Activated T-helper 1 cell treated with anti-CD3 and anti-CD28 coated beads, Interleukin-12 subunit alpha, Interleukin-12 subunit beta, Interleukin-2, Interleukin-4 antibody, amounts not matched to agents 30 ng/mL and 10 ng/mL and 1 ng/mL, durations not matched to agents 14 hours and 24 hours and 36 hours (primary cell): ENCODE measurements at regions not wholly inside any gene's neighbourhood (a gene's known extent, or its start where the extent isn't known, plus 50 kb on each side); places are given as distances from the start of the nearest gene placed in this dataset.
"Not testable (repeated sequence)": the region's sequence is repeated elsewhere in the genome, so short reads cannot be mapped to it uniquely, and the experiment has no call there.

Experiments
- DNase-seq: peaks from one replicate; pipeline ENCODE4 v3.0.0; 2021; ENCODE audit warnings: low spot score
- H3K27ac Mint-ChIP-seq: one replicate; pipeline ENCODE4 v1.8.0; 2021; ENCODE audit warnings: mild to moderate bottlenecking, mixed read lengths
- H3K27me3 Mint-ChIP-seq: one replicate; pipeline ENCODE4 v1.8.0; 2022; ENCODE audit warnings: mild to moderate bottlenecking, moderate library complexity, mixed read lengths; ENCODE audit not compliant: insufficient read depth
- H3K36me3 Mint-ChIP-seq: one replicate; pipeline ENCODE4 v1.8.0; 2021; ENCODE audit warnings: low read depth, mixed read lengths
- H3K4me1 Mint-ChIP-seq: one replicate; pipeline ENCODE4 v1.8.0; 2021; ENCODE audit warnings: low read depth, mixed read lengths
- H3K4me3 Mint-ChIP-seq: one replicate; pipeline ENCODE4 v1.8.0; 2021; ENCODE audit warnings: mild to moderate bottlenecking, moderate library complexity, mixed read lengths
- H3K9me3 Mint-ChIP-seq: one replicate; pipeline ENCODE4 v1.8.0; 2021; ENCODE audit warnings: mixed read lengths
- intact Hi-C: fragments of 100-400 bp; cut with micrococcal nuclease; formaldehyde crosslinking; loops from one replicate; pipeline ENCODE4 v1.15.1; 2024

DNA sequence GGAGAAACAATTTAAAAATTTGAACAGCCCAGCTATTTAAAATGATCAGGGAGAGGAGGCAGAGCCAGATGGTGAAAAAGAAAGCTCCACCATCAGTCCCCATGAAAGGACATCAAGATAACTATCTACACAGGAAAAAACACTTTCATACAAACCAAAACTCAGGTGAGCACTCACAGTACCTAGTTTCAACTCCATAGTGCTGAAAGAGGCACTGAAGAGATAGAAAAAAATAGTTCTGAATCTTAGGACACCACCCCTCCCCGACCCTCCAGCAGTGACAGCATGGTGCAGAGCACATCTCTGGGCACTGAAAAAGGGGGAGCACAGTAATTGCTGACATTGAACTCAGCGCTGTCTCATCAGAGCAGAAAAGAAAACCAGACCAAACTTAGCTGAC is 732.9 kb downstream of the CETN3 start:
- Mint-ChIP-seq H3K27ac (no peak overlapping the region), H3K36me3 (no peaks in the 10 kb centered on the region), H3K4me1 (no peaks in the 10 kb centered on the region), H3K9me3 (no peaks in the 10 kb centered on the region), H3K4me3 (no peak overlapping the region), H3K27me3 (no peaks in the 10 kb centered on the region)
- DNase-seq: no peak
- intact Hi-C loops: no loop called here

- Mint-ChIP-seq H3K4me3 (no peak overlapping the region), H3K4me1 (no peaks in the 10 kb centered on the region), H3K9me3 (no peaks in the 10 kb centered on the region), H3K27ac (no peak overlapping the region), H3K36me3 (no peaks in the 10 kb centered on the region), H3K27me3 (no peaks in the 10 kb centered on the region)
- DNase-seq: no peak
- intact Hi-C loops: no loop called here
These were observed 736.5 kb downstream of the CETN3 start for GRCh38 chr5:89673019-89673418.

GRCh38 chr5:89668821-89669220 is 740.7 kb downstream of the CETN3 start:
- Mint-ChIP-seq H3K27me3 (no peaks in the 10 kb centered on the region), H3K4me1 (no peaks in the 10 kb centered on the region), H3K9me3 (no peaks in the 10 kb centered on the region), H3K36me3 (no peaks in the 10 kb centered on the region), H3K27ac (no peak overlapping the region), H3K4me3 (no peak overlapping the region)
- intact Hi-C loops: no loop called here
- DNase-seq: no peak

- intact Hi-C loops: no loop called here
- no peak overlapping the region for H3K27ac Mint-ChIP-seq
These were observed 747.1 kb downstream of the CETN3 start for GRCh38 chr5:89662499-89662898.

DNA sequence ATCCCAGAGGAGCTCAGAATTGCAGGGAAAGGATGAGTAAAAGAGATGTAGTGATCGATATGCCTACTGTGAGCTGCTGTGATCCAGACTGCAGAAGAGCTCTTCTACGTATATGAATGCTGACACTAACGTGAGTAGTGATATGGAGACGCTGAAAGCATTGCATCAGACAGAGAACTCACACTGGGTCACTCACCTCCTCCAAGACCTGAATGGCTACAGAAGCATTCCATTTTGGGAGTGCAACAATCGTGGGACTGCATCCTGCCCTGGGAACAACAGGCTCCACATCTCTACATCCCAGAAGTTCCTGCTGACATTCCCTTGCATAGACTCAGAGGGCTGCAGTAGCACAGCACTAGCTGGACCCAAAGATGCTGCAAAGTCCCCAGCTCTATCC is 755.9 kb upstream of the MEF2C start:
- Mint-ChIP-seq H3K36me3 (no peaks in the 10 kb centered on the region), H3K9me3 (peaks cover 11% of the 10 kb centered on the region), H3K27ac (no peak overlapping the region), H3K4me3 (no peak overlapping the region), H3K27me3 (no peaks in the 10 kb centered on the region), H3K4me1 (no peaks in the 10 kb centered on the region)
- DNase-seq: no peak
- intact Hi-C loops: no loop called here

More at GRCh38 chr5:89662499-89662898, 747.1 kb downstream of the CETN3 start:
- Mint-ChIP-seq H3K27me3 (no peaks in the 10 kb centered on the region), H3K36me3 (no peaks in the 10 kb centered on the region), H3K9me3 (no peaks in the 10 kb centered on the region), H3K4me3 (no peak overlapping the region), H3K4me1 (no peaks in the 10 kb centered on the region)
- no peak for DNase-seq

GRCh38 chr5:89634176-89634575 is 751.2 kb upstream of the MEF2C start:
- H3K27ac Mint-ChIP-seq, intact Hi-C loops, H3K4me1 Mint-ChIP-seq, H3K4me3 Mint-ChIP-seq, H3K27me3 Mint-ChIP-seq, H3K36me3 Mint-ChIP-seq, DNase-seq: not testable (repeated sequence)
- H3K9me3 Mint-ChIP-seq: peaks cover 23% of the 10 kb centered on the region

GRCh38 chr5:89630064-89630463 is 747.1 kb upstream of the MEF2C start:
- H3K4me1 Mint-ChIP-seq, H3K4me3 Mint-ChIP-seq, DNase-seq, H3K36me3 Mint-ChIP-seq, H3K27ac Mint-ChIP-seq, intact Hi-C loops, H3K27me3 Mint-ChIP-seq: not testable (repeated sequence)
- peaks cover 27% of the 10 kb centered on the region for H3K9me3 Mint-ChIP-seq

- intact Hi-C loops: no loop called here
- Mint-ChIP-seq H3K9me3 (peaks cover 21% of the 10 kb centered on the region), H3K4me1 (no peaks in the 10 kb centered on the region), H3K27me3 (no peaks in the 10 kb centered on the region), H3K27ac (no peak overlapping the region), H3K4me3 (no peak overlapping the region), H3K36me3 (no peaks in the 10 kb centered on the region)
- no peak for DNase-seq
These were observed 746.1 kb upstream of the MEF2C start for GRCh38 chr5:89628876-89629635.

- Mint-ChIP-seq H3K27ac (no peak overlapping the region), H3K36me3 (no peaks in the 10 kb centered on the region), H3K4me3 (no peak overlapping the region), H3K4me1 (no peaks in the 10 kb centered on the region), H3K27me3 (no peaks in the 10 kb centered on the region), H3K9me3 (peaks cover 1% of the 10 kb centered on the region)
- intact Hi-C loops: no loop called here
- DNase-seq: no peak
These were observed 733.0 kb upstream of the MEF2C start for GRCh38 chr5:89615839-89616518.

DNA sequence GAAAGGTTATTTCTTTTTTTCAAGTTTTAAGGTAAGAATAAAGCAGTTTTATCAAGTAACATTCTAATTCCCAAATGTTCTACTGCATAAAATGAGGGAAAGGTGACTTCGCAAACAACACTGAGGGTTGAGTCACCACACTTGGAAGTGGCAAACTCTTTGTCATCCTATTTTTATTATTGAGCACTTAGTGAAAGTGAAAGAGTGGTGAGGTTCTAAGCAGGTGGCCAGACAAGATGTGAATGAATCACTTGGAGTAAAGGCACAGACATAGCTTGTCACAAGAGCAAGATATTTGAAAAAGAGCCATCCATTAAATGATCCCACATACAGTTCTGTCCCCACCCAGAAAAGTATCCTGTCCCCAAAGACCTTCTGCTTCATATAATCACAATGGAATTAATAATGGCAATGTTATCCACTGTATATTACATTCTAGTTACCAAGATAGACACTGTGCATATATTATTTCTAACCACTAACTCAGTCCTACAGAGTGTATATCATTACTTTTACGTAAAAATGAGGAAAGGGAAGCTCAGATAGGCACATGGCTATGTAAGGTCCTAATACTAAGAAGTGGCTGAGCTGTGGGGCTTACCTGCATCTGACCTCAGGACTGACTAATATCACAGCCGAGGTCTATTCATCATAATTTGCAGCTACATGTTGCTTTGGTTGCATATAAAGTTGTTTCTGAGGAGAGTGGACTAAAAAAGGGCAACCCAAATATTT is 730.4 kb upstream of the MEF2C start:
- no peaks in the 10 kb centered on the region for H3K27me3 Mint-ChIP-seq
- H3K27ac Mint-ChIP-seq: no peak overlapping the region
- DNase-seq: no peak
- no peaks in the 10 kb centered on the region for H3K4me1 Mint-ChIP-seq
- no peaks in the 10 kb centered on the region for H3K9me3 Mint-ChIP-seq
- intact Hi-C loops: no loop called here
- no peak overlapping the region for H3K4me3 Mint-ChIP-seq
- H3K36me3 Mint-ChIP-seq: no peaks in the 10 kb centered on the region

GRCh38 chr5:89606939-89607534 is 724.1 kb upstream of the MEF2C start:
- Mint-ChIP-seq H3K27me3 (no peaks in the 10 kb centered on the region), H3K4me1 (no peaks in the 10 kb centered on the region), H3K36me3 (no peaks in the 10 kb centered on the region), H3K4me3 (no peak overlapping the region), H3K27ac (no peak overlapping the region), H3K9me3 (no peaks in the 10 kb centered on the region)
- DNase-seq: no peak
- intact Hi-C loops: no loop called here

DNA sequence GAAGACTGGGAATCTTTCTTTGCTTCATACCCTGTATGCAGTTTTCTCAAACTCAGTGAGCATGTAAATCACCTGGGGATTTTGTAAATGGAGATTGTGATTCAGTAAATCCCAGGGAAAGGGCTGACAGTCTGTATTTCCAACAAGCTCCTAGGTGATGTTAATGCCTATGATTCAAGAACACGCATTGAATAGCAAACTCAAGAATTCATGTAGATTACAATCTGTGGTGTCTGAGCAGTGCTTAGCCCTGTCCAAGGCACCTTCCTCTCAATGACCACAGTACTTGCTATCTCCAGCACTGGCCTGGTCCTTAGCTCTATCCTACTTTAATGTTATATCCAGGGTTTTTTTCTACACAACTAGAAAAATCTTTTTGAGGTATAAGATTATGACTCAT is 721.4 kb upstream of the MEF2C start:
- no peaks in the 10 kb centered on the region for H3K9me3 Mint-ChIP-seq
- intact Hi-C loops: no loop called here

DNA sequence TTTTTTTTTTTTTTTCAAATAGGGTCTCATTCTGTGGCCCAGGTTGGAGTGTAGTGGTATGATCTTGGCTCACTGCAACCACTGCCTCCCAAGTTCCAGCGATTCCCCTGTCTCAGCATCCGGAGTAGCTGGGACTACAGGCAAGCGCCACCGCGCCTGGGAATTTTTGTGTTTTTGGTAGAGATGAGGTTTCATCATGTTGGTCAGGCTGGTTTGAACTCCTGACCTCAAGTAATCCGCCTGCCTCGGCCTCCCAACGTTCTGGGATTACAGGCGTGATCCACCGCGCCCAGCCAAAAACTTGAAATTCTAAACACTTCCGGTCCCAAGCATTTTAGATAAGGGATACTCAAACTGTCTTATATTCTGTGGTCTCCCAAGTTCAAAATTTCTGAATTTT is 718.9 kb upstream of the MEF2C start:
- Mint-ChIP-seq H3K36me3 (no peaks in the 10 kb centered on the region), H3K27me3 (no peaks in the 10 kb centered on the region), H3K9me3 (no peaks in the 10 kb centered on the region), H3K4me3 (no peak overlapping the region), H3K27ac (no peak overlapping the region), H3K4me1 (no peaks in the 10 kb centered on the region)
- intact Hi-C loops: no loop called here
- no peak for DNase-seq

More for the DNA sequence above, 721.4 kb upstream of the MEF2C start:
- no peaks in the 10 kb centered on the region for H3K36me3 Mint-ChIP-seq
- no peak for DNase-seq
- H3K4me1 Mint-ChIP-seq: no peaks in the 10 kb centered on the region
- H3K27ac Mint-ChIP-seq: no peak overlapping the region
- no peak overlapping the region for H3K4me3 Mint-ChIP-seq
- H3K27me3 Mint-ChIP-seq: no peaks in the 10 kb centered on the region
